Loucy (cell line): ENCODE measurements at regions not wholly inside any gene's neighbourhood (a gene's known extent, or its start where the extent isn't known, plus 50 kb on each side); places are given as distances from the start of the nearest gene placed in this dataset.

Source experiments
- H2AFZ ChIP-seq: fragments of 200-600 bp; sonication (generic); 2 replicates; pipeline ENCODE4 v1.6.0; 2016; ENCODE audit warnings: antibody characterized with exemption, mild to moderate bottlenecking, low read length, moderate library complexity
- H3F3A ChIP-seq: fragments of 200-600 bp; 2 replicates; pipeline ENCODE4 v1.6.0; 2016; ENCODE audit warnings: antibody characterized with exemption, low read depth, mild to moderate bottlenecking
- H3K27me3 ChIP-seq: fragments of 200-600 bp; sonication (generic); 2 replicates; pipeline ENCODE4 v1.6.1; 2014; ENCODE audit warnings: low read length, mild to moderate bottlenecking; ENCODE audit not compliant: insufficient read depth, poor library complexity, severe bottlenecking
- H3K36me3 ChIP-seq: fragments of 200-600 bp; sonication (generic); 2 replicates; pipeline ENCODE4 v1.6.1; 2016; ENCODE audit warnings: low read length; ENCODE audit not compliant: insufficient read depth
- H3K4me1 ChIP-seq: fragments of 200-600 bp; sonication (generic); 2 replicates; pipeline ENCODE4 v1.5.1; 2014; ENCODE audit warnings: low read length, mild to moderate bottlenecking; ENCODE audit not compliant: insufficient read depth, poor library complexity, severe bottlenecking
- H3K4me2 ChIP-seq: fragments of 200-600 bp; sonication (generic); 2 replicates; pipeline ENCODE4 v1.6.0; 2014; ENCODE audit warnings: antibody characterized with exemption, low read length, low read depth, mild to moderate bottlenecking; ENCODE audit not compliant: poor library complexity, severe bottlenecking
- H3K4me3 ChIP-seq: fragments of 200-600 bp; sonication (generic); 2 replicates; pipeline ENCODE4 v1.5.1; 2014; ENCODE audit warnings: low read length, mild to moderate bottlenecking, mixed read lengths; ENCODE audit not compliant: poor library complexity, severe bottlenecking
- H3K79me2 ChIP-seq: fragments of 200-600 bp; sonication (generic); 2 replicates; pipeline ENCODE4 v1.6.1; 2014; ENCODE audit warnings: low read length; ENCODE audit not compliant: insufficient read depth
- H3K9ac ChIP-seq: fragments of 200-600 bp; sonication (generic); 2 replicates; pipeline ENCODE4 v1.6.0; 2014; ENCODE audit warnings: mild to moderate bottlenecking, low read depth, low read length, moderate library complexity; ENCODE audit not compliant: poor library complexity, severe bottlenecking
- H3K9me2 ChIP-seq: fragments of 200-600 bp; sonication (generic); replicated peaks from 2 replicates; pipeline ENCODE4 v1.6.1; 2016; ENCODE audit warnings: low read depth, low read length, mixed read lengths
- H3K9me3 ChIP-seq: fragments of 200-600 bp; sonication (generic); 2 replicates; pipeline ENCODE4 v1.6.1; 2014; ENCODE audit warnings: mild to moderate bottlenecking, antibody characterized with exemption, low read length, low read depth; ENCODE audit not compliant: insufficient read depth
- H4K20me1 ChIP-seq: fragments of 200-600 bp; sonication (generic); 2 replicates; pipeline ENCODE4 v1.6.0; 2014; ENCODE audit warnings: antibody characterized with exemption, low read length, mild to moderate bottlenecking; ENCODE audit not compliant: insufficient read depth, poor library complexity, severe bottlenecking
- CTCF ChIP-seq: fragments of 200-600 bp; sonication (generic); conservative IDR thresholded peaks from 2 replicates; pipeline ENCODE4 v1.5.1; 2014; ENCODE audit warnings: mild to moderate bottlenecking, antibody characterized with exemption, low read length
- EZH2phosphoT487 ChIP-seq: fragments of 200-600 bp; IDR thresholded peaks from 2 replicates; pipeline ENCODE4 v1.6.1; 2018; ENCODE audit warnings: antibody characterized with exemption, mild to moderate bottlenecking, moderate library complexity, borderline replicate concordance

- no peak overlapping the region for H2AFZ ChIP-seq
- no peak overlapping the region for H3K4me2 ChIP-seq
- TF ChIP-seq CTCF (no peak), EZH2phosphoT487 (no peak)
- no peaks in the 10 kb centered on the region for H3K27me3 ChIP-seq
- no peaks in the 10 kb centered on the region for H3K79me2 ChIP-seq
- no peaks in the 10 kb centered on the region for H3K9me3 ChIP-seq
- no peaks in the 10 kb centered on the region for H3K4me1 ChIP-seq
- no peaks in the 10 kb centered on the region for H4K20me1 ChIP-seq
- H3K4me3 ChIP-seq, result no peak overlapping the region
- no peak overlapping the region for H3K9ac ChIP-seq
- H3F3A ChIP-seq, result no peaks in the 10 kb centered on the region
- H3K36me3 ChIP-seq, result no peaks in the 10 kb centered on the region
- no peaks in the 10 kb centered on the region for H3K9me2 ChIP-seq
Observed at GRCh38 chr5:98621821-98622220, 151.6 kb upstream of the RGMB start.

GRCh38 chr5:98624145-98624880 lies 149.2 kb upstream of the RGMB start:
- Histone ChIP-seq H3F3A (no peaks in the 10 kb centered on the region), H4K20me1 (no peaks in the 10 kb centered on the region)

GRCh38 chr5:98627121-98627520 lies 146.3 kb upstream of the RGMB start:
- H2AFZ ChIP-seq, result no peak overlapping the region
- no peak overlapping the region for H3K9ac ChIP-seq
- no peaks in the 10 kb centered on the region for H3K9me3 ChIP-seq
- no peaks in the 10 kb centered on the region for H3F3A ChIP-seq
- no peaks in the 10 kb centered on the region for H3K36me3 ChIP-seq
- H3K4me3 ChIP-seq, result no peak overlapping the region
- no peak overlapping the region for H3K4me2 ChIP-seq
- no peaks in the 10 kb centered on the region for H3K27me3 ChIP-seq
- no peaks in the 10 kb centered on the region for H3K79me2 ChIP-seq
- TF ChIP-seq EZH2phosphoT487, result no peak
- no peak for TF ChIP-seq CTCF
- no peaks in the 10 kb centered on the region for H4K20me1 ChIP-seq
- H3K4me1 ChIP-seq, result no peaks in the 10 kb centered on the region
- no peaks in the 10 kb centered on the region for H3K9me2 ChIP-seq

More at GRCh38 chr5:98624145-98624880, 149.2 kb upstream of the RGMB start:
- Histone ChIP-seq H3K27me3 (no peaks in the 10 kb centered on the region), H3K9me2 (no peaks in the 10 kb centered on the region), H3K9me3 (no peaks in the 10 kb centered on the region), H3K4me2 (no peak overlapping the region), H3K4me1 (no peaks in the 10 kb centered on the region), H3K79me2 (no peaks in the 10 kb centered on the region), H3K9ac (no peak overlapping the region), H3K36me3 (no peaks in the 10 kb centered on the region), H2AFZ (no peak overlapping the region), H3K4me3 (no peak overlapping the region)
- no peak for TF ChIP-seq CTCF
- TF ChIP-seq EZH2phosphoT487, result no peak
